HCT116 (cell line): ENCODE measurements at regions not wholly inside any gene's neighbourhood (a gene's known extent, or its start where the extent isn't known, plus 50 kb on each side); places are given as distances from the start of the nearest gene placed in this dataset.

ENCODE experiments used
- ATAC-seq: fragments of 200-7000 bp; cut with Tn5 transposase; 2 replicates; pipeline ENCODE4 v1.9.1; 2020; ENCODE audit warnings: mild to moderate bottlenecking, moderate library complexity
- BruUV-seq: library from RNA; stranded (reverse); fragments of 400-500 nt; replicated peaks from 2 replicates; lab custom pipeline; 2021; lab: Mats Ljungman, UMichigan
- CTCF ChIA-PET: fragments of 300-600 bp; sonication (Branson Sonifier 250); formaldehyde crosslinking; loops from one replicate; lab custom pipeline; 2021; ENCODE audit warnings: antibody characterized with exemption; lab: Charles Lee
- POLR2A ChIA-PET: fragments of 300-600, 350-600 bp; sonication (Branson Sonifier 250); formaldehyde crosslinking; loops from one replicate; lab custom pipeline; 2021; ENCODE audit warnings: antibody characterized with exemption; lab: Charles Lee
- RAD21 ChIA-PET, 2 experiments: fragments of 300-600 bp; sonication (Branson Sonifier 250); formaldehyde crosslinking; loops; one replicate each; lab custom pipeline; 2023; ENCODE audit warnings: low total read pairs in 2 of 2; ENCODE audit not compliant: uncharacterized antibody in 2 of 2, unreplicated experiment in 2 of 2, low non-redundant PET in 1 of 2; lab: Charles Lee
- DNase-seq: peaks from one replicate; pipeline ENCODE4 v3.0.0-alpha.2; 2010; ENCODE audit warnings: low read depth, low spot score
- H2AFZ ChIP-seq: fragments of 200-600 bp; shearing (Covaris generic), sonication (generic); 2 replicates; pipeline ENCODE4 v1.6.1; 2017; ENCODE audit warnings: low read depth, mixed run types, mixed read lengths, antibody characterized with exemption, low read length; ENCODE audit not compliant: poor library complexity, severe bottlenecking
- H3K27ac ChIP-seq: 2 replicates; pipeline ENCODE4 v1.5.1; 2012; ENCODE audit warnings: low read depth, low read length
- H3K27me3 ChIP-seq: fragments of 200-600 bp; sonication (generic); 2 replicates; pipeline ENCODE4 v1.6.1; 2016; ENCODE audit warnings: mixed run types, low read length, mixed read lengths; ENCODE audit not compliant: insufficient read depth
- H3K36me3 ChIP-seq, 2 experiments: fragments of 200-500 bp in 1 of 2; fragments of 200-600 bp in 1 of 2; sonication (Bioruptor generic) in 1 of 2; sonication (generic) in 1 of 2; 2 replicates each; pipeline versions ENCODE4 v1.5.1 to v1.6.1; 2014 to 2016; ENCODE audit warnings: low read length in 2 of 2, inconsistent platforms in 1 of 2, mixed read lengths in 1 of 2, mixed run types in 1 of 2; ENCODE audit not compliant: insufficient read depth in 2 of 2, control insufficient read depth in 1 of 2
- H3K4me1 ChIP-seq, 2 experiments: fragments of 200-600 bp in 1 of 2; sonication (generic) in 1 of 2; 2 replicates each; pipeline versions ENCODE4 v1.5.1 to v1.6.1; 2012 to 2017; ENCODE audit warnings: low read length in 2 of 2, inconsistent platforms in 1 of 2, mild to moderate bottlenecking in 1 of 2, mixed read lengths in 1 of 2, mixed run types in 1 of 2, moderate library complexity in 1 of 2; ENCODE audit not compliant: insufficient read depth in 2 of 2, control insufficient read depth in 1 of 2
- H3K4me2 ChIP-seq: fragments of 200-600 bp; sonication (generic); 2 replicates; pipeline ENCODE4 v1.6.1; 2017; ENCODE audit warnings: mixed run types, low read length, mixed read lengths
- H3K4me3 ChIP-seq, 2 experiments: fragments of 200-600 bp in 1 of 2; sonication (generic) in 1 of 2; replicated peaks in 1 of 2; 2 replicates each; pipeline ENCODE4 v1.5.1; 2011 to 2016; ENCODE audit warnings: low read length in 2 of 2, control low read depth in 1 of 2, low read depth in 1 of 2, mild to moderate bottlenecking in 1 of 2, mixed read lengths in 1 of 2, mixed run types in 1 of 2
- H3K79me2 ChIP-seq: fragments of 200-600 bp; sonication (generic); 2 replicates; pipeline ENCODE4 v1.6.1; 2017; ENCODE audit warnings: mild to moderate bottlenecking, mixed run types, low read length, moderate library complexity, mixed read lengths; ENCODE audit not compliant: insufficient read depth
- H3K9ac ChIP-seq: fragments of 200-600 bp; sonication (generic); 2 replicates; pipeline ENCODE4 v1.6.1; 2016; ENCODE audit warnings: low read length, mixed read lengths
- H3K9me2 ChIP-seq: fragments of 200-600 bp; sonication (generic), shearing (Covaris generic); 2 replicates; pipeline ENCODE4 v1.6.1; 2017; ENCODE audit warnings: mixed run types, mild to moderate bottlenecking, moderate library complexity; ENCODE audit not compliant: insufficient read depth
- H3K9me3 ChIP-seq, 2 experiments: fragments of 200-500 bp in 1 of 2; fragments of 200-600 bp in 1 of 2; sonication (Bioruptor generic) in 1 of 2; sonication (generic) in 1 of 2; 2 replicates each; pipeline ENCODE4 v1.6.1; 2014 to 2017; ENCODE audit warnings: low read length in 2 of 2, mixed read lengths in 2 of 2, inconsistent platforms in 1 of 2, low read depth in 1 of 2, mild to moderate bottlenecking in 1 of 2, mixed run types in 1 of 2, moderate library complexity in 1 of 2; ENCODE audit not compliant: control insufficient read depth in 1 of 2, insufficient read depth in 1 of 2
- H4K20me1 ChIP-seq: fragments of 200-600 bp; sonication (generic), shearing (Covaris generic); 2 replicates; pipeline ENCODE4 v1.6.1; 2017; ENCODE audit warnings: mixed run types, mild to moderate bottlenecking, moderate library complexity; ENCODE audit not compliant: insufficient read depth
- CEBPB ChIP-seq: IDR thresholded peaks from 2 replicates; pipeline ENCODE4 v1.6.1; 2012; ENCODE audit warnings: low read depth
- CTCF ChIP-seq, 3 experiments: fragments of 200-600 bp in 1 of 3; sonication (generic) in 1 of 3; IDR thresholded peaks in 2 of 3; conservative IDR thresholded peaks in 1 of 3; 2 replicates each; pipeline ENCODE4 v1.5.1; 2012 to 2017; ENCODE audit warnings: low read depth in 2 of 3, low read length in 2 of 3, antibody characterized with exemption in 1 of 3, borderline replicate concordance in 1 of 3, control low read depth in 1 of 3, mild to moderate bottlenecking in 1 of 3, mixed read lengths in 1 of 3, mixed run types in 1 of 3, moderate library complexity in 1 of 3; ENCODE audit not compliant: insufficient read depth in 1 of 3
- ELF1 ChIP-seq: IDR thresholded peaks from 2 replicates; pipeline ENCODE4 v1.6.1; 2012; ENCODE audit warnings: low read depth, borderline replicate concordance
- REST ChIP-seq: IDR thresholded peaks from 2 replicates; pipeline ENCODE4 v1.6.1; 2012; ENCODE audit warnings: low read depth
- SIN3A ChIP-seq: IDR thresholded peaks from 2 replicates; pipeline ENCODE4 v1.6.1; 2012; ENCODE audit warnings: low read depth
- SP1 ChIP-seq: IDR thresholded peaks from 2 replicates; pipeline ENCODE4 v1.6.1; 2012; ENCODE audit warnings: low read depth
- SRF ChIP-seq: IDR thresholded peaks from 2 replicates; pipeline ENCODE4 v1.6.1; 2012; ENCODE audit warnings: low read depth
- TCF7L2 ChIP-seq: IDR thresholded peaks from 2 replicates; pipeline ENCODE4 v1.7.0; 2011; ENCODE audit warnings: borderline replicate concordance, inconsistent platforms; ENCODE audit not compliant: insufficient read depth, insufficient read length; ENCODE audit errors: extremely low read depth
- ZBTB33 ChIP-seq: IDR thresholded peaks from 2 replicates; pipeline ENCODE4 v1.6.1; 2011; ENCODE audit warnings: mild to moderate bottlenecking, low read length, moderate library complexity; ENCODE audit not compliant: insufficient replicate concordance; ENCODE audit errors: extremely low read depth
- ZFX ChIP-seq: fragments of 450-650 bp; IDR thresholded peaks from 2 replicates; pipeline ENCODE4 v1.6.1; 2017
- intact Hi-C: fragments of 100-400 bp; cut with micrococcal nuclease; formaldehyde crosslinking; loops from 2 replicates; pipeline ENCODE4 v1.10.0; 2022

GRCh38 chr2:188119112-188119838 is 172.4 kb upstream of the GULP1 start (continued):
- TF ChIP-seq ZBTB33 (no peak), ZFX (no peak), SP1 (no peak), SRF (no peak), SIN3A (no peak), CTCF (IDR thresholded peaks at IDR 0.05 in 2 of 3, conservative IDR thresholded peaks at IDR 0.05 in 1 of 3; ENCODE audit: borderline replicate concordance in 1 of 3, insufficient read depth in 1 of 3, low read depth in 2 of 3, low read length in 2 of 3) (no peak)

GRCh38 chr2:188122985-188123384 is 168.7 kb upstream of the GULP1 start:
- H3K4me1 ChIP-seq = peaks cover 0 to 4% of the 10 kb centered on the region in 2 experiments; a peak in 1 of 4 replicates
- RAD21 ChIA-PET = no interaction called here
- TF ChIP-seq REST = no peak
- TF ChIP-seq SP1 = no peak
- no peak for TF ChIP-seq CEBPB
- no peak for TF ChIP-seq TCF7L2
- TF ChIP-seq ELF1 = no peak
- TF ChIP-seq, all 23 proteins: peak for 0
- Histone ChIP-seq H3K27me3 (no peaks in the 10 kb centered on the region), H3K9me2 (no peaks in the 10 kb centered on the region), H2AFZ (peak overlapping the region; percentile 7), H3K4me3 (peak overlapping the region; percentile 36), H3K9me3 (no peaks in the 10 kb centered on the region), H3K79me2 (no peaks in the 10 kb centered on the region), H4K20me1 (no peaks in the 10 kb centered on the region), H3K4me2 (peak overlapping the region; percentile 52), H3K27ac (no peak overlapping the region), H3K9ac (0 out of 2 replicates have a peak overlapping the region, but pooled peaks have one; percentile 5), H3K36me3 (no peaks in the 10 kb centered on the region)
- ChIA-PET CTCF (no interaction called here), POLR2A (no interaction called here)
- no TSS peak for BruUV-seq
- ATAC-seq = no peak
- DNase-seq = no peak
- intact Hi-C loops = no loop called here
